Pancreas (tissue), 10 donors: ENCODE measurements at regions not wholly inside any gene's neighbourhood (a gene's known extent, or its start where the extent isn't known, plus 50 kb on each side); places are given as distances from the start of the nearest gene placed in this dataset.

Source experiments
- ATAC-seq, 4 donors: fragments of 200-7000 bp; cut with Tn5 transposase; one replicate each; pipeline versions ENCODE4 v1.8.0 to v1.9.1; 2020; ENCODE audit warnings: mild to moderate bottlenecking in 4 of 4, moderate library complexity in 4 of 4
- DNase-seq, 6 donors: peaks; one replicate each; pipeline ENCODE4 v3.0.0-alpha.2; 2020
- FAIRE-seq: peaks from 2 replicates; lab custom pipeline; 2012; peaks lifted over from hg19 to GRCh38; lab: Jason Lieb, UNC
- H3K27ac ChIP-seq, 4 donors: fragments of 200-600 bp; sonication (generic); 1 replicate in 3 of 4; 2 replicates in 1 of 4; pipeline versions ENCODE4 v1.5.0 to v1.8.0; 2020
- H3K27me3 ChIP-seq, 4 donors: fragments of 200-600 bp; one replicate each; pipeline ENCODE4 v1.8.0; 2021
- H3K36me3 ChIP-seq, 3 donors: fragments of 200-600 bp; sonication (generic) in 1 of 3; one replicate each; pipeline versions ENCODE4 v1.5.0 to v1.8.0; 2020 to 2021
- H3K4me1 ChIP-seq, 3 donors: fragments of 200-600 bp; one replicate each; pipeline ENCODE4 v1.8.0; 2021
- H3K4me3 ChIP-seq, 4 donors: fragments of 200-600 bp; sonication (generic) in 2 of 4; one replicate each; pipeline versions ENCODE4 v1.5.0 to v1.8.0; 2020 to 2021
- H3K9me3 ChIP-seq, 4 donors: fragments of 200-600 bp; one replicate each; pipeline ENCODE4 v1.8.0; 2021
- CTCF ChIP-seq, 4 donors: fragments of 200-600 bp; sonication (generic) in 3 of 4; IDR thresholded peaks; one replicate each; pipeline versions ENCODE4 v1.5.0 to v1.8.0; 2021; ENCODE audit warnings: antibody characterized with exemption in 4 of 4
- WGBS, 2 donors: extraction: QIAGEN DNeasy Blood & Tissue Kit; methylation state at CpG; one replicate each; pipeline ENCODE4 v1.1.7; 2013; 5-methylcytosine and 5-hydroxymethylcytosine counted together
- intact Hi-C, 3 donors: fragments of 100-400 bp; cut with DNase I; formaldehyde crosslinking; loops; one replicate each; pipeline versions ENCODE4 v1.11.1 to v1.14.2; 2022
- donor health status: healthy with polysubstance abuse.
- donor health status: DM: no; HTN: no; CAD: no; lungs with moderate emphysema.
- donor health status: DM: no; HTN: no; CAD: no.
- donor health status: control.
- donor health status: control.
- donor health status: Bipolar disorder and iron deficiency.
- donor health status: DM: yes; HTN: yes; CAD: no.
- donor health status: DM: no; HTN: no; CAD: no.
- donor health status: DM: no; HTN: no; CAD: no.
- donor health status: DM: yes; HTN: yes; CAD: no.

- no peak for FAIRE-seq
- TF ChIP-seq CTCF (IDR thresholded peaks at IDR 0.05): no peak
- no peaks in the 10 kb centered on the region for H3K4me1 ChIP-seq
- H3K4me3 ChIP-seq: no peak overlapping the region
- DNase-seq: no peak
- no peak for ATAC-seq
- no peak overlapping the region for H3K27ac ChIP-seq
- no peaks in the 10 kb centered on the region for H3K27me3 ChIP-seq
- no peaks in the 10 kb centered on the region for H3K9me3 ChIP-seq
- intact Hi-C loops: no loop called here
- 15 to 16% methylated on average over 4 of the region's 4 CpGs for WGBS, 2 donors
- no peaks in the 10 kb centered on the region for H3K36me3 ChIP-seq
Observed at GRCh38 chr4:179095585-179096221, 1653.5 kb upstream of the AGA start.

GRCh38 chr4:179097741-179098140, 1655.5 kb upstream of the AGA start:
- Histone ChIP-seq H3K27ac (no peak overlapping the region), H3K4me3 (no peak overlapping the region), H3K36me3 (no peaks in the 10 kb centered on the region), H3K9me3 (no peaks in the 10 kb centered on the region), H3K27me3 (no peaks in the 10 kb centered on the region), H3K4me1 (no peaks in the 10 kb centered on the region)
- no peak for TF ChIP-seq CTCF (IDR thresholded peaks at IDR 0.05)
- intact Hi-C loops: no loop called here
- WGBS, 2 donors: 3 to 9% methylated on average over 1 of the region's 1 CpG
- no peak for ATAC-seq
- no peak for FAIRE-seq
- DNase-seq: no peak

GRCh38 chr4:179110356-179110755, 1668.1 kb upstream of the AGA start:
- FAIRE-seq (no peak), ATAC-seq (no peak), DNase-seq (no peak)
- Histone ChIP-seq H3K4me1 (no peaks in the 10 kb centered on the region), H3K36me3 (no peaks in the 10 kb centered on the region), H3K4me3 (no peak overlapping the region), H3K27ac (no peak overlapping the region), H3K9me3 (no peaks in the 10 kb centered on the region), H3K27me3 (no peaks in the 10 kb centered on the region)
- WGBS, 2 donors: 54 to 59% methylated on average over 2 of the region's 2 CpGs
- TF ChIP-seq CTCF (IDR thresholded peaks at IDR 0.05): no peak
- intact Hi-C loops: no loop called here

- FAIRE-seq (no peak), DNase-seq (no peak), ATAC-seq (no peak)
- Histone ChIP-seq H3K9me3 (no peaks in the 10 kb centered on the region), H3K4me3 (no peak overlapping the region), H3K36me3 (no peaks in the 10 kb centered on the region), H3K27me3 (no peaks in the 10 kb centered on the region), H3K27ac (no peak overlapping the region), H3K4me1 (no peaks in the 10 kb centered on the region)
- no peak for TF ChIP-seq CTCF (IDR thresholded peaks at IDR 0.05)
- intact Hi-C loops: no loop called here
- WGBS, 2 donors: 74 to 82% methylated on average over 2 of the region's 2 CpGs
Observed at GRCh38 chr4:179110816-179111215, 1668.6 kb upstream of the AGA start.

GRCh38 chr4:179112441-179113170, 1670.4 kb upstream of the AGA start:
- no peak for TF ChIP-seq CTCF (IDR thresholded peaks at IDR 0.05)
- Histone ChIP-seq H3K27ac (no peak overlapping the region), H3K27me3 (no peaks in the 10 kb centered on the region), H3K4me3 (no peak overlapping the region), H3K4me1 (no peaks in the 10 kb centered on the region), H3K36me3 (no peaks in the 10 kb centered on the region), H3K9me3 (no peaks in the 10 kb centered on the region)
- ATAC-seq (no peak), FAIRE-seq (no peak), DNase-seq (no peak)
- 29 to 37% methylated on average over 5 of the region's 5 CpGs for WGBS, 2 donors
- intact Hi-C loops: no loop called here
